ENCODE measurements at regions not wholly inside any gene's neighbourhood (a gene's known extent, or its start where the extent isn't known, plus 50 kb on each side); places are given as distances from the start of the nearest gene placed in this dataset.

- POLR2A ChIA-PET = no interaction called here
- CTCF ChIA-PET = interaction anchor here (0.7 to 1.5 kb wide), 19 partner anchors 9 to 726 kb away, joined by 3 to 8 read pairs (median 3); no protein-coding TSS in a partner anchor
- no peak overlapping the region for H3K4me3 Mint-ChIP-seq
- H3K36me3 Mint-ChIP-seq = peaks cover 12% of the 10 kb centered on the region
- peak; percentile 62; the same call in 1 of the 2 replicates for TF ChIP-seq CTCF (IDR thresholded peaks at IDR 0.05)
- no peak for TF ChIP-seq ZNF219 (CRISPR knock-in tag; IDR thresholded peaks at IDR 0.05; ENCODE audit: borderline replicate concordance)
- TF ChIP-seq, protein P1, sequence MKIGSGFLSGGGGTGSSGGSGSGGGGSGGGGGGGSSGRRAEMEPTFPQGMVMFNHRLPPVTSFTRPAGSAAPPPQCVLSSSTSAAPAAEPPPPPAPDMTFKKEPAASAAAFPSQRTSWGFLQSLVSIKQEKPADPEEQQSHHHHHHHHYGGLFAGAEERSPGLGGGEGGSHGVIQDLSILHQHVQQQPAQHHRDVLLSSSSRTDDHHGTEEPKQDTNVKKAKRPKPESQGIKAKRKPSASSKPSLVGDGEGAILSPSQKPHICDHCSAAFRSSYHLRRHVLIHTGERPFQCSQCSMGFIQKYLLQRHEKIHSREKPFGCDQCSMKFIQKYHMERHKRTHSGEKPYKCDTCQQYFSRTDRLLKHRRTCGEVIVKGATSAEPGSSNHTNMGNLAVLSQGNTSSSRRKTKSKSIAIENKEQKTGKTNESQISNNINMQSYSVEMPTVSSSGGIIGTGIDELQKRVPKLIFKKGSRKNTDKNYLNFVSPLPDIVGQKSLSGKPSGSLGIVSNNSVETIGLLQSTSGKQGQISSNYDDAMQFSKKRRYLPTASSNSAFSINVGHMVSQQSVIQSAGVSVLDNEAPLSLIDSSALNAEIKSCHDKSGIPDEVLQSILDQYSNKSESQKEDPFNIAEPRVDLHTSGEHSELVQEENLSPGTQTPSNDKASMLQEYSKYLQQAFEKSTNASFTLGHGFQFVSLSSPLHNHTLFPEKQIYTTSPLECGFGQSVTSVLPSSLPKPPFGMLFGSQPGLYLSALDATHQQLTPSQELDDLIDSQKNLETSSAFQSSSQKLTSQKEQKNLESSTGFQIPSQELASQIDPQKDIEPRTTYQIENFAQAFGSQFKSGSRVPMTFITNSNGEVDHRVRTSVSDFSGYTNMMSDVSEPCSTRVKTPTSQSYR (CRISPR knock-in tag; IDR thresholded peaks at IDR 0.05) = peak; percentile 81; the same call in 1 of the 2 replicates
- 0 out of 2 replicates have a peak, but pooled peaks have one; percentile 40 for TF ChIP-seq AFF4 (CRISPR knock-in tag; IDR thresholded peaks at IDR 0.05; ENCODE audit: borderline replicate concordance)
- no peaks in the 10 kb centered on the region for H3K27me3 Mint-ChIP-seq (ENCODE audit: low read depth)
- H3K27ac Mint-ChIP-seq = no peak overlapping the region
- H3K4me1 Mint-ChIP-seq = peaks cover 3% of the 10 kb centered on the region; the same call in 1 of the 2 replicates
- peaks cover 17% of the 10 kb centered on the region for H3K9me3 Mint-ChIP-seq
- ATAC-seq (peak; percentile 100), DNase-seq (ENCODE audit: low spot score) (peak; percentile 84)
Measured at GRCh38 chr2:34012715-34013302, 413.7 kb upstream of the FAM98A start.

DNA sequence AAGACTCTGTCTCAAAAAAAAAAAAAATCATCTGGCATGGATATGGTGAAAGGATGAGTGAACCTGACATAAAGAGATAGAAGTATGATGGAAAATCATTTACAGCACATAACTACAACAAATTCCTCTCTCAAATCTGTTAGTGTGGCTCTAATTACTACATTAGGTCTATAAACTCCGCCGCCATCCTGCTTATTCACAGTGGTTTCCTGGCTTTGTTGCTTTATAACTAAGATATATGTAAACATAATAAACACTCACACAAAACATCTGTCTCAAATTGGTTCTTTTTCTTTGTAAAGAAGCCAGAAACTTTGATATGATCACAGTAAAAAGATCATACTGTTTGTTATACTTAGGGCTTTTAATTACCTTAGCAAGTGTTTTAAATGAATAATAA lies 412.6 kb upstream of the FAM98A start:
- Mint-ChIP-seq H3K36me3 (peaks cover 12% of the 10 kb centered on the region), H3K27me3 (ENCODE audit: low read depth) (no peaks in the 10 kb centered on the region), H3K4me1 (peaks cover 3% of the 10 kb centered on the region; the same call in 1 of the 2 replicates), H3K9me3 (peaks cover 17% of the 10 kb centered on the region), H3K4me3 (no peak overlapping the region), H3K27ac (no peak overlapping the region)
- DNase-seq (ENCODE audit: low spot score) (no peak), ATAC-seq (no peak)
- POLR2A ChIA-PET = no interaction called here
- CTCF ChIA-PET = no interaction called here
- TF ChIP-seq, protein P1 (CRISPR knock-in tag; IDR thresholded peaks at IDR 0.05) = no peak
- TF ChIP-seq RORB (CRISPR knock-in tag; IDR thresholded peaks at IDR 0.05) (no peak), ZBTB21 (CRISPR knock-in tag; IDR thresholded peaks at IDR 0.05; ENCODE audit: borderline replicate concordance) (no peak), ZNF317 (CRISPR knock-in tag; IDR thresholded peaks at IDR 0.05; ENCODE audit: borderline replicate concordance, low read depth) (no peak), MXD4 (CRISPR knock-in tag; IDR thresholded peaks at IDR 0.05; ENCODE audit: borderline replicate concordance) (no peak), FOXJ3 (CRISPR knock-in tag; IDR thresholded peaks at IDR 0.05; ENCODE audit: borderline replicate concordance) (no peak), SOX15 (CRISPR knock-in tag; IDR thresholded peaks at IDR 0.05) (no peak), MYBL2 (CRISPR knock-in tag; IDR thresholded peaks at IDR 0.05) (no peak), ZNF532 (CRISPR knock-in tag; IDR thresholded peaks at IDR 0.05; ENCODE audit: borderline replicate concordance) (no peak), PRRX2 (CRISPR knock-in tag; IDR thresholded peaks at IDR 0.05) (no peak), ZNF219 (CRISPR knock-in tag; IDR thresholded peaks at IDR 0.05; ENCODE audit: borderline replicate concordance) (no peak)
- TF ChIP-seq, protein P2, sequence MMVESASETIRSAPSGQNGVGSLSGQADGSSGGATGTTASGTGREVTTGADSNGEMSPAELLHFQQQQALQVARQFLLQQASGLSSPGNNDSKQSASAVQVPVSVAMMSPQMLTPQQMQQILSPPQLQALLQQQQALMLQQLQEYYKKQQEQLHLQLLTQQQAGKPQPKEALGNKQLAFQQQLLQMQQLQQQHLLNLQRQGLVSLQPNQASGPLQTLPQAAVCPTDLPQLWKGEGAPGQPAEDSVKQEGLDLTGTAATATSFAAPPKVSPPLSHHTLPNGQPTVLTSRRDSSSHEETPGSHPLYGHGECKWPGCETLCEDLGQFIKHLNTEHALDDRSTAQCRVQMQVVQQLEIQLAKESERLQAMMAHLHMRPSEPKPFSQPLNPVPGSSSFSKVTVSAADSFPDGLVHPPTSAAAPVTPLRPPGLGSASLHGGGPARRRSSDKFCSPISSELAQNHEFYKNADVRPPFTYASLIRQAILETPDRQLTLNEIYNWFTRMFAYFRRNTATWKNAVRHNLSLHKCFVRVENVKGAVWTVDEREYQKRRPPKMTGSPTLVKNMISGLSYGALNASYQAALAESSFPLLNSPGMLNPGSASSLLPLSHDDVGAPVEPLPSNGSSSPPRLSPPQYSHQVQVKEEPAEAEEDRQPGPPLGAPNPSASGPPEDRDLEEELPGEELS (CRISPR knock-in tag; IDR thresholded peaks at IDR 0.05) = no peak

Data from WTC11 (cell line).